ENCODE measurements at regions not wholly inside any gene's neighbourhood (a gene's known extent, or its start where the extent isn't known, plus 50 kb on each side); places are given as distances from the start of the nearest gene placed in this dataset.

DNA sequence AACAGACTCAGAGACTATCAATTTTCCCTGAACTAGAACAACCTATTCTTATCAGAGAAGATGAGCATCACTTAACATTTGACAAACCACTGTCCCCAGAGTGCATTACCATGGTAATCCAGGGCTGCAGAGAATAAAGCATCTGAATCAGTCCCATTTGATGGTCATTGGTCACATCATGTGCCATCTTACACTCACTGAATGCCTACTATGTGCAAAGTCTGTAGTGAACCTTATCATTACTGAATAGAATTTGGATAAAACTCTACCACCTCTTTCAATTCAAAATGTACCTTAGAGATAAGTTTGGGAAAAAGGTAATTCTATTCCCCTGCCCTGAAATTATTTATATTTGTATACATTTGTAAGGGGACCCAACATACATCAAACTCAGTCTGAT is 156.4 kb upstream of the TRPC7 start:
- TF ChIP-seq, protein P1, sequence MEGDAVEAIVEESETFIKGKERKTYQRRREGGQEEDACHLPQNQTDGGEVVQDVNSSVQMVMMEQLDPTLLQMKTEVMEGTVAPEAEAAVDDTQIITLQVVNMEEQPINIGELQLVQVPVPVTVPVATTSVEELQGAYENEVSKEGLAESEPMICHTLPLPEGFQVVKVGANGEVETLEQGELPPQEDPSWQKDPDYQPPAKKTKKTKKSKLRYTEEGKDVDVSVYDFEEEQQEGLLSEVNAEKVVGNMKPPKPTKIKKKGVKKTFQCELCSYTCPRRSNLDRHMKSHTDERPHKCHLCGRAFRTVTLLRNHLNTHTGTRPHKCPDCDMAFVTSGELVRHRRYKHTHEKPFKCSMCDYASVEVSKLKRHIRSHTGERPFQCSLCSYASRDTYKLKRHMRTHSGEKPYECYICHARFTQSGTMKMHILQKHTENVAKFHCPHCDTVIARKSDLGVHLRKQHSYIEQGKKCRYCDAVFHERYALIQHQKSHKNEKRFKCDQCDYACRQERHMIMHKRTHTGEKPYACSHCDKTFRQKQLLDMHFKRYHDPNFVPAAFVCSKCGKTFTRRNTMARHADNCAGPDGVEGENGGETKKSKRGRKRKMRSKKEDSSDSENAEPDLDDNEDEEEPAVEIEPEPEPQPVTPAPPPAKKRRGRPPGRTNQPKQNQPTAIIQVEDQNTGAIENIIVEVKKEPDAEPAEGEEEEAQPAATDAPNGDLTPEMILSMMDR (IDR thresholded peaks at IDR 0.05): no peak
- TF ChIP-seq EZH2 (IDR thresholded peaks at IDR 0.05): no peak

Data from neural progenitor cell (in vitro differentiated cells).